ENCODE measurements at regions not wholly inside any gene's neighbourhood (a gene's known extent, or its start where the extent isn't known, plus 50 kb on each side); places are given as distances from the start of the nearest gene placed in this dataset.

- peaks cover 19% of the 10 kb centered on the region for H3K4me1 ChIP-seq (ENCODE audit: control insufficient read depth, insufficient read depth, low read length)
- 85 to 92% methylated on average over 3 of the region's 3 CpGs for WGBS, 2 experiments
- no peak overlapping the region for H3K27ac ChIP-seq (ENCODE audit: insufficient read depth, low read depth, low read length, poor library complexity, severe bottlenecking)
- H3K4me3 ChIP-seq (ENCODE audit: insufficient read depth, low read depth, low read length), result no peak overlapping the region
- H3K36me3 ChIP-seq (ENCODE audit: control insufficient read depth, insufficient read depth, low read length), result no peaks in the 10 kb centered on the region
- H3K27me3 ChIP-seq (ENCODE audit: control insufficient read depth, insufficient read depth, low read length, poor library complexity, severe bottlenecking), result no peaks in the 10 kb centered on the region
- no peaks in the 10 kb centered on the region for H3K9me3 ChIP-seq (ENCODE audit: control insufficient read depth, low read length)
Observed at GRCh38 chr19:30267332-30267731, 104.9 kb upstream of the ZNF536 start.

GRCh38 chr19:30268601-30269000 is 103.6 kb upstream of the ZNF536 start:
- no peak overlapping the region for H3K27ac ChIP-seq (ENCODE audit: insufficient read depth, low read depth, low read length, poor library complexity, severe bottlenecking)
- no peaks in the 10 kb centered on the region for H3K27me3 ChIP-seq (ENCODE audit: control insufficient read depth, insufficient read depth, low read length, poor library complexity, severe bottlenecking)
- WGBS, 2 experiments, result 91 to 93% methylated on average over 9 of the region's 9 CpGs
- no peaks in the 10 kb centered on the region for H3K9me3 ChIP-seq (ENCODE audit: control insufficient read depth, low read length)
- H3K36me3 ChIP-seq (ENCODE audit: control insufficient read depth, insufficient read depth, low read length), result no peaks in the 10 kb centered on the region
- H3K4me1 ChIP-seq (ENCODE audit: control insufficient read depth, insufficient read depth, low read length), result peaks cover 17% of the 10 kb centered on the region
- no peak overlapping the region for H3K4me3 ChIP-seq (ENCODE audit: insufficient read depth, low read depth, low read length)

GRCh38 chr19:30269638-30270037 is 102.5 kb upstream of the ZNF536 start:
- WGBS, 2 experiments, result 96 to 97% methylated on average over 9 of the region's 9 CpGs
- H3K27ac ChIP-seq (ENCODE audit: insufficient read depth, low read depth, low read length, poor library complexity, severe bottlenecking), result no peak overlapping the region
- no peaks in the 10 kb centered on the region for H3K9me3 ChIP-seq (ENCODE audit: control insufficient read depth, low read length)
- H3K27me3 ChIP-seq (ENCODE audit: control insufficient read depth, insufficient read depth, low read length, poor library complexity, severe bottlenecking), result no peaks in the 10 kb centered on the region
- peaks cover 7% of the 10 kb centered on the region for H3K4me1 ChIP-seq (ENCODE audit: control insufficient read depth, insufficient read depth, low read length)
- no peak overlapping the region for H3K4me3 ChIP-seq (ENCODE audit: insufficient read depth, low read depth, low read length)
- no peaks in the 10 kb centered on the region for H3K36me3 ChIP-seq (ENCODE audit: control insufficient read depth, insufficient read depth, low read length)

GRCh38 chr19:30271816-30272215 is 100.4 kb upstream of the ZNF536 start:
- WGBS, 2 experiments, result 92 to 94% methylated on average over 5 of the region's 5 CpGs
- H3K9me3 ChIP-seq (ENCODE audit: control insufficient read depth, low read length), result no peaks in the 10 kb centered on the region

GRCh38 chr19:30272554-30272953 is 99.6 kb upstream of the ZNF536 start:
- Histone ChIP-seq H3K4me1 (ENCODE audit: control insufficient read depth, insufficient read depth, low read length) (peaks cover 3% of the 10 kb centered on the region), H3K36me3 (ENCODE audit: control insufficient read depth, insufficient read depth, low read length) (no peaks in the 10 kb centered on the region)
- WGBS, 2 experiments, result 91 to 100% methylated on average over 3 of the region's 3 CpGs

More at GRCh38 chr19:30271816-30272215, 100.4 kb upstream of the ZNF536 start:
- no peak overlapping the region for H3K27ac ChIP-seq (ENCODE audit: insufficient read depth, low read depth, low read length, poor library complexity, severe bottlenecking)
- H3K4me3 ChIP-seq (ENCODE audit: insufficient read depth, low read depth, low read length), result no peak overlapping the region
- no peaks in the 10 kb centered on the region for H3K36me3 ChIP-seq (ENCODE audit: control insufficient read depth, insufficient read depth, low read length)
- H3K4me1 ChIP-seq (ENCODE audit: control insufficient read depth, insufficient read depth, low read length), result peaks cover 3% of the 10 kb centered on the region
- no peaks in the 10 kb centered on the region for H3K27me3 ChIP-seq (ENCODE audit: control insufficient read depth, insufficient read depth, low read length, poor library complexity, severe bottlenecking)

GRCh38 chr19:30273184-30273583 is 99.0 kb upstream of the ZNF536 start:
- Histone ChIP-seq H3K9me3 (ENCODE audit: control insufficient read depth, low read length) (no peaks in the 10 kb centered on the region), H3K27me3 (ENCODE audit: control insufficient read depth, insufficient read depth, low read length, poor library complexity, severe bottlenecking) (no peaks in the 10 kb centered on the region), H3K4me3 (ENCODE audit: insufficient read depth, low read depth, low read length) (no peak overlapping the region), H3K4me1 (ENCODE audit: control insufficient read depth, insufficient read depth, low read length) (peaks cover 3% of the 10 kb centered on the region), H3K36me3 (ENCODE audit: control insufficient read depth, insufficient read depth, low read length) (no peaks in the 10 kb centered on the region), H3K27ac (ENCODE audit: insufficient read depth, low read depth, low read length, poor library complexity, severe bottlenecking) (no peak overlapping the region)
- WGBS, 2 experiments, result 77 to 95% methylated on average over 1 to 2 of the region's 2 CpGs

More at GRCh38 chr19:30272554-30272953, 99.6 kb upstream of the ZNF536 start:
- no peaks in the 10 kb centered on the region for H3K9me3 ChIP-seq (ENCODE audit: control insufficient read depth, low read length)
- H3K27ac ChIP-seq (ENCODE audit: insufficient read depth, low read depth, low read length, poor library complexity, severe bottlenecking), result no peak overlapping the region
- no peaks in the 10 kb centered on the region for H3K27me3 ChIP-seq (ENCODE audit: control insufficient read depth, insufficient read depth, low read length, poor library complexity, severe bottlenecking)
- no peak overlapping the region for H3K4me3 ChIP-seq (ENCODE audit: insufficient read depth, low read depth, low read length)

- Histone ChIP-seq H3K4me1 (ENCODE audit: control insufficient read depth, insufficient read depth, low read length) (peaks cover 3% of the 10 kb centered on the region), H3K27ac (ENCODE audit: insufficient read depth, low read depth, low read length, poor library complexity, severe bottlenecking) (no peak overlapping the region), H3K4me3 (ENCODE audit: insufficient read depth, low read depth, low read length) (no peak overlapping the region), H3K27me3 (ENCODE audit: control insufficient read depth, insufficient read depth, low read length, poor library complexity, severe bottlenecking) (no peaks in the 10 kb centered on the region), H3K9me3 (ENCODE audit: control insufficient read depth, low read length) (no peaks in the 10 kb centered on the region), H3K36me3 (ENCODE audit: control insufficient read depth, insufficient read depth, low read length) (no peaks in the 10 kb centered on the region)
- 91 to 94% methylated on average over 3 of the region's 3 CpGs for WGBS, 2 experiments
Observed at GRCh38 chr19:30274987-30275386, 97.2 kb upstream of the ZNF536 start.

- H3K36me3 ChIP-seq (ENCODE audit: control insufficient read depth, insufficient read depth, low read length), result no peaks in the 10 kb centered on the region
- no peaks in the 10 kb centered on the region for H3K27me3 ChIP-seq (ENCODE audit: control insufficient read depth, insufficient read depth, low read length, poor library complexity, severe bottlenecking)
- H3K4me3 ChIP-seq (ENCODE audit: insufficient read depth, low read depth, low read length), result no peak overlapping the region
- WGBS, 2 experiments, result 79 to 81% methylated on average over 9 to 11 of the region's 11 CpGs
- H3K27ac ChIP-seq (ENCODE audit: insufficient read depth, low read depth, low read length, poor library complexity, severe bottlenecking), result no peak overlapping the region
- H3K4me1 ChIP-seq (ENCODE audit: control insufficient read depth, insufficient read depth, low read length), result peaks cover 3% of the 10 kb centered on the region
- no peaks in the 10 kb centered on the region for H3K9me3 ChIP-seq (ENCODE audit: control insufficient read depth, low read length)
Observed at GRCh38 chr19:30276011-30276882, 95.9 kb upstream of the ZNF536 start.

- 78 to 87% methylated on average over 3 of the region's 3 CpGs for WGBS, 2 experiments
- H3K36me3 ChIP-seq (ENCODE audit: control insufficient read depth, insufficient read depth, low read length), result no peaks in the 10 kb centered on the region
- no peaks in the 10 kb centered on the region for H3K27me3 ChIP-seq (ENCODE audit: control insufficient read depth, insufficient read depth, low read length, poor library complexity, severe bottlenecking)
- H3K9me3 ChIP-seq (ENCODE audit: control insufficient read depth, low read length), result no peaks in the 10 kb centered on the region
- no peak overlapping the region for H3K4me3 ChIP-seq (ENCODE audit: insufficient read depth, low read depth, low read length)
- no peak overlapping the region for H3K27ac ChIP-seq (ENCODE audit: insufficient read depth, low read depth, low read length, poor library complexity, severe bottlenecking)
- peaks cover 3% of the 10 kb centered on the region for H3K4me1 ChIP-seq (ENCODE audit: control insufficient read depth, insufficient read depth, low read length)
Observed at GRCh38 chr19:30276883-30277280, 95.3 kb upstream of the ZNF536 start.

- no peaks in the 10 kb centered on the region for H3K36me3 ChIP-seq (ENCODE audit: control insufficient read depth, insufficient read depth, low read length)
- WGBS, 2 experiments, result 84 to 90% methylated on average over 16 of the region's 16 CpGs
- H3K9me3 ChIP-seq (ENCODE audit: control insufficient read depth, low read length), result no peaks in the 10 kb centered on the region
- H3K27ac ChIP-seq (ENCODE audit: insufficient read depth, low read depth, low read length, poor library complexity, severe bottlenecking), result no peak overlapping the region
- peaks cover 3% of the 10 kb centered on the region for H3K4me1 ChIP-seq (ENCODE audit: control insufficient read depth, insufficient read depth, low read length)
- H3K4me3 ChIP-seq (ENCODE audit: insufficient read depth, low read depth, low read length), result no peak overlapping the region
- no peaks in the 10 kb centered on the region for H3K27me3 ChIP-seq (ENCODE audit: control insufficient read depth, insufficient read depth, low read length, poor library complexity, severe bottlenecking)
Observed at GRCh38 chr19:30277941-30278881, 94.0 kb upstream of the ZNF536 start.

Measured in ectodermal cell (in vitro differentiated cells).